Mesendoderm (in vitro differentiated cells): ENCODE measurements at regions not wholly inside any gene's neighbourhood (a gene's known extent, or its start where the extent isn't known, plus 50 kb on each side); places are given as distances from the start of the nearest gene placed in this dataset.

ENCODE experiments used
- DNase-seq: peaks from one replicate; pipeline ENCODE4 v3.0.0; 2013
- H2AK5ac ChIP-seq: 2 replicates; pipeline ENCODE4 v1.6.1; 2013; ENCODE audit warnings: low read length, inconsistent platforms
- H2BK120ac ChIP-seq: 2 replicates; pipeline ENCODE4 v1.6.1; 2013; ENCODE audit warnings: low read depth, mild to moderate bottlenecking, low read length, moderate library complexity, mixed read lengths
- H2BK15ac ChIP-seq: replicated peaks from 2 replicates; pipeline ENCODE4 v1.6.1; 2013; ENCODE audit warnings: low read depth, mild to moderate bottlenecking, moderate library complexity
- H2BK5ac ChIP-seq: 2 replicates; pipeline ENCODE4 v1.6.1; 2013; ENCODE audit warnings: low read length, inconsistent platforms
- H3K18ac ChIP-seq: 2 replicates; pipeline ENCODE4 v1.6.1; 2013; ENCODE audit warnings: mild to moderate bottlenecking, low read length, mixed read lengths
- H3K23ac ChIP-seq: one replicate; pipeline ENCODE4 v1.6.1; 2013; ENCODE audit warnings: low read length
- H3K27ac ChIP-seq: 2 replicates; pipeline ENCODE4 v1.5.1; 2013; ENCODE audit warnings: low read depth, mild to moderate bottlenecking, inconsistent platforms, low read length, moderate library complexity
- H3K27me3 ChIP-seq: 2 replicates; pipeline ENCODE4 v1.6.1; 2013; ENCODE audit warnings: low read length, control low read depth, mild to moderate bottlenecking, inconsistent platforms; ENCODE audit not compliant: insufficient read depth, poor library complexity
- H3K36me3 ChIP-seq: 2 replicates; pipeline ENCODE4 v1.6.1; 2013; ENCODE audit warnings: low read length, inconsistent platforms; ENCODE audit not compliant: control insufficient read depth, insufficient read depth
- H3K4ac ChIP-seq: one replicate; pipeline ENCODE4 v1.6.1; 2013; ENCODE audit warnings: low read depth, mild to moderate bottlenecking, low read length, moderate library complexity
- H3K4me1 ChIP-seq: 2 replicates; pipeline ENCODE4 v1.6.1; 2013; ENCODE audit warnings: low read depth, low read length, inconsistent platforms; ENCODE audit not compliant: control insufficient read depth
- H3K4me2 ChIP-seq: 2 replicates; pipeline ENCODE4 v1.6.1; 2013; ENCODE audit warnings: low read length
- H3K4me3 ChIP-seq: 2 replicates; pipeline ENCODE4 v1.5.1; 2013; ENCODE audit warnings: mild to moderate bottlenecking, low read length
- H3K56ac ChIP-seq: one replicate; pipeline ENCODE4 v1.6.1; 2013; ENCODE audit warnings: low read length
- H3K79me1 ChIP-seq: 2 replicates; pipeline ENCODE4 v1.6.1; 2013; ENCODE audit warnings: low read length, inconsistent platforms
- H3K79me2 ChIP-seq: 2 replicates; pipeline ENCODE4 v1.6.1; 2013; ENCODE audit warnings: mild to moderate bottlenecking, low read length; ENCODE audit not compliant: control insufficient read depth, insufficient read depth
- H3K9ac ChIP-seq: 2 replicates; pipeline ENCODE4 v1.6.1; 2013; ENCODE audit warnings: low read length, inconsistent platforms
- H4K5ac ChIP-seq: one replicate; pipeline ENCODE4 v1.6.1; 2013; ENCODE audit warnings: low read length
- H4K8ac ChIP-seq: one replicate; pipeline ENCODE4 v1.6.1; 2013; ENCODE audit warnings: low read depth, mild to moderate bottlenecking, control low read depth, low read length, moderate library complexity
- WGBS: extraction: QIAGEN DNeasy Blood & Tissue Kit; methylation state at CpG from one replicate; pipeline ENCODE4 v1.1.7; 2013; ENCODE audit warnings: low lambda C conversion rate, missing lambda C conversion rate; ENCODE audit not compliant: insufficient coverage; ENCODE audit errors: extremely low coverage; 5-methylcytosine and 5-hydroxymethylcytosine counted together

DNA sequence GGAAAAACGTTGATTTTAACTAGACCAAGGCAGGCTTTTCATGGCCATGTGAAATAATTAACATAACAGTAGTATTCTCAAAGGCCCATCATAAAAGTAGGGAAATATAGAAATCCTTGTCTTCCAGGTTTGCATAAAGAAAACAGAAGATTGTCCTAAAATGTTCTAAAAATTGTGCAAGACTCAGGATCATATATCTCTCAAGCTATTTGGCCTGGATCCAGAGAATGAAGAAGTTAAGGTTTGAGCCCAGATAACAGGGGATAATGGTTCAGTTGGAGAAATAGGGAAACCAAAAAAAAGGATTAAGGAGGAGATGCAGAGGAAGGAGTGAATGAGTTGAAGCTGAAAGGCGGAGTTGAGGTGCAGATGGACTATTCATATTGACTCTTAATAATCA, 555.5 kb upstream of the NR5A2 start:
- no peaks in the 10 kb centered on the region for H3K79me2 ChIP-seq
- no peak overlapping the region for H3K56ac ChIP-seq
- no peak overlapping the region for H2AK5ac ChIP-seq
- no peaks in the 10 kb centered on the region for H3K36me3 ChIP-seq
- no peak overlapping the region for H3K9ac ChIP-seq
- no peak overlapping the region for H2BK5ac ChIP-seq
- H3K4ac ChIP-seq, result no peak overlapping the region
- no CpG with 5 or more reads among the region's 2 CpGs for WGBS
- H3K18ac ChIP-seq, result no peak overlapping the region
- H3K79me1 ChIP-seq, result no peaks in the 10 kb centered on the region
- H3K4me1 ChIP-seq, result no peaks in the 10 kb centered on the region
- H3K4me2 ChIP-seq, result no peak overlapping the region
- no peak overlapping the region for H4K5ac ChIP-seq
- no peak overlapping the region for H3K4me3 ChIP-seq
- no peak overlapping the region for H2BK120ac ChIP-seq
- H3K23ac ChIP-seq, result no peak overlapping the region
- no peak overlapping the region for H4K8ac ChIP-seq
- H2BK15ac ChIP-seq, result no peak overlapping the region
- no peak for DNase-seq
- H3K27me3 ChIP-seq, result no peaks in the 10 kb centered on the region
- H3K27ac ChIP-seq, result no peak overlapping the region

DNA sequence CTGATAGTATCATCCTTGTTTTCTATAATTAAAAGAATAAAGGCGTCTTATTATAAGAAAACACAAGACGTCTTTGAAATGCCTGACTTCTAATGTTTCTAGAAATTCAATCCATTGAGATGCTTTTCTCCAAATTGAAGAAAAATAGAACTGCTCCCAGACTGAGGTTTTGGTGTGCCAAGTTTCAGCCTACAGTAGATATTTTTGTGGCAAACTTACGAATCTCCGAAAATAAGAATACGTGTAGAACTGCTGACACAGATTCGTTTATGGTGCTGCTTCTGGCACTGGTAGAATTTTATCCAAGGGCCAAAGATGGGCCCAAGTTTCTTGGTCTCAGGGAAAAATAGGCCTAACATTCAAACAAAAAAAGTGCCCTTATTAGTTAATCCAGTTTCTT, 554.5 kb upstream of the NR5A2 start:
- no peak overlapping the region for H3K27ac ChIP-seq
- no peak for DNase-seq
- H3K27me3 ChIP-seq, result no peaks in the 10 kb centered on the region
- no peak overlapping the region for H2BK5ac ChIP-seq
- no CpG with 5 or more reads among the region's 6 CpGs for WGBS
- H2BK120ac ChIP-seq, result no peak overlapping the region
- H3K9ac ChIP-seq, result no peak overlapping the region
- H3K4me3 ChIP-seq, result no peak overlapping the region
- H3K23ac ChIP-seq, result no peak overlapping the region
- no peak overlapping the region for H3K18ac ChIP-seq
- no peak overlapping the region for H4K5ac ChIP-seq
- no peak overlapping the region for H2BK15ac ChIP-seq
- H3K56ac ChIP-seq, result no peak overlapping the region
- no peak overlapping the region for H3K4ac ChIP-seq
- H3K4me2 ChIP-seq, result no peak overlapping the region
- H3K79me2 ChIP-seq, result no peaks in the 10 kb centered on the region
- H4K8ac ChIP-seq, result no peak overlapping the region
- H2AK5ac ChIP-seq, result no peak overlapping the region
- no peaks in the 10 kb centered on the region for H3K79me1 ChIP-seq
- H3K36me3 ChIP-seq, result no peaks in the 10 kb centered on the region
- H3K4me1 ChIP-seq, result no peaks in the 10 kb centered on the region

DNA sequence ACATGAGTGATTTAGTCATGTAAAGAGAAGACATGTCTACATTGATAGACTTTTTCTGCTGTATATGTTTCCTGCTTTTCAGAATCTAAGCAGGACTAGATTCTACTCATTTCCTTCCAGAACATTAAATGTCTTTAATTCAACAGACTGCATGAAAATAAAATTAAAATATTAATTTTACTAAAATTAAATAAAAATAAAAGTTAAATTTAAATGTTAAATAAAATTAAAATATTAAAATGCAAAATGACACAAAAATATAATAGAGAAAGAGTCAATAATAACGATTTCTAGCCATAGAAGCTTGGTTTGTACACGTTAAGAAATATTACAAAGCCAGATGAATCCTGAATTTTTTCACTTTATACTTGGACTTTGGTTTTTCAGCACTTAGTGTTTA, 552.8 kb upstream of the NR5A2 start:
- DNase-seq, result no peak
- no peak overlapping the region for H3K18ac ChIP-seq
- WGBS, result no CpG with 5 or more reads among the region's 2 CpGs

DNA sequence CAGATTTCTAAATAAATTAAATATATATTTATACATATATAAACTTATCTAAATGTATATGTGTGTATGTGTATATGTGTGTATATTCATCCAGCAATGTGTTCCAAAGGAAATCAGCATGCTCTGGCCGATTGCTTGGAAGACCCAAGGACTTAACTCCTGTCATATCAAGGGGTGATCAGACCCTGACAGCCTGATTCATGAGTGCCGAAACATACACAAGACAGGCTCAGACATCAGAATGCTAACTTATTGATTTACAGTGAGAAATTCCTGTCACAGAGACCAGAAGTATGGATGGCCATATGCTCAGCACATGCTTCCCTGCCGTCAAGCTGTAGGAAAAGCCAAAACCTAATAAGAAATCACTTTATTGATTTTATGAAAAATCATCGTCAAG, 545.1 kb upstream of the NR5A2 start:
- no peak overlapping the region for H2BK5ac ChIP-seq
- no peaks in the 10 kb centered on the region for H3K27me3 ChIP-seq
- H2BK15ac ChIP-seq, result no peak overlapping the region
- H3K27ac ChIP-seq, result no peak overlapping the region
- H3K4me3 ChIP-seq, result no peak overlapping the region
- no peak for DNase-seq
- H3K79me2 ChIP-seq, result no peaks in the 10 kb centered on the region
- no peak overlapping the region for H4K5ac ChIP-seq
- no peak overlapping the region for H2BK120ac ChIP-seq
- H3K36me3 ChIP-seq, result no peaks in the 10 kb centered on the region
- no peak overlapping the region for H3K4me2 ChIP-seq
- H4K8ac ChIP-seq, result no peak overlapping the region
- no peak overlapping the region for H2AK5ac ChIP-seq
- H3K23ac ChIP-seq, result no peak overlapping the region
- H3K18ac ChIP-seq, result no peak overlapping the region
- H3K56ac ChIP-seq, result no peak overlapping the region
- WGBS, result no CpG with 5 or more reads among the region's 4 CpGs
- H3K4me1 ChIP-seq, result no peaks in the 10 kb centered on the region
- no peak overlapping the region for H3K9ac ChIP-seq
- H3K4ac ChIP-seq, result no peak overlapping the region
- H3K79me1 ChIP-seq, result no peaks in the 10 kb centered on the region

More for the DNA sequence above, 552.8 kb upstream of the NR5A2 start:
- Histone ChIP-seq H3K4me1 (no peaks in the 10 kb centered on the region), H3K27ac (no peak overlapping the region), H4K8ac (no peak overlapping the region), H3K4me2 (no peak overlapping the region), H3K4ac (no peak overlapping the region), H4K5ac (no peak overlapping the region), H3K23ac (no peak overlapping the region), H2BK15ac (no peak overlapping the region), H3K27me3 (no peaks in the 10 kb centered on the region), H3K9ac (no peak overlapping the region), H3K36me3 (no peaks in the 10 kb centered on the region), H3K79me1 (no peaks in the 10 kb centered on the region), H3K79me2 (no peaks in the 10 kb centered on the region), H2BK5ac (no peak overlapping the region), H3K56ac (no peak overlapping the region), H2BK120ac (no peak overlapping the region), H2AK5ac (no peak overlapping the region), H3K4me3 (no peak overlapping the region)

DNA sequence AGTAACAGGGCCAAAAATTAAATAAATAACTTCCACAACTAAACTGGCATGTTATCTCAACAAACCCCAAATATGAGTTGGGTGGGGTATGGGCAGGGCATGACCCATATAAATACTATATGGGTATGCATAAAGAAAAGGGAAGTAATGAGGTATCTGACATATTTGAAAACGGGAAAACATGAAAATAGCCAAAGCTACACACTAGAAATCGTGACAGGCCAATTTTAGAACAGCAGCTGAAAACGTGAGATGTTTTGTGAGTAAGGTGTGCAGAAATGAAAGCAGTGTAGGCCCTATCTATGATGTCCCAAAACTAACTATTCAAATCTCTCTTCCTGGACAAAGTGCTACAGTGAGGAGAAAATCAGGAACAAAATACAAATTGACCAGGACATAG, 537.9 kb upstream of the NR5A2 start:
- H3K4me2 ChIP-seq, result no peak overlapping the region
- H3K9ac ChIP-seq, result no peak overlapping the region
- no peaks in the 10 kb centered on the region for H3K79me2 ChIP-seq
- no peaks in the 10 kb centered on the region for H3K36me3 ChIP-seq
- H3K27me3 ChIP-seq, result no peaks in the 10 kb centered on the region
- H3K27ac ChIP-seq, result no peak overlapping the region
- H2BK120ac ChIP-seq, result no peak overlapping the region
- H3K56ac ChIP-seq, result no peak overlapping the region
- no CpG with 5 or more reads among the region's 3 CpGs for WGBS
- H2AK5ac ChIP-seq, result no peak overlapping the region
- H4K5ac ChIP-seq, result no peak overlapping the region
- H3K79me1 ChIP-seq, result no peaks in the 10 kb centered on the region
- no peak overlapping the region for H3K4ac ChIP-seq
- H2BK15ac ChIP-seq, result no peak overlapping the region
- no peak overlapping the region for H3K4me3 ChIP-seq
- H2BK5ac ChIP-seq, result no peak overlapping the region
- no peak for DNase-seq
- H4K8ac ChIP-seq, result no peak overlapping the region
- no peak overlapping the region for H3K23ac ChIP-seq
- H3K18ac ChIP-seq, result no peak overlapping the region
- H3K4me1 ChIP-seq, result no peaks in the 10 kb centered on the region

DNA sequence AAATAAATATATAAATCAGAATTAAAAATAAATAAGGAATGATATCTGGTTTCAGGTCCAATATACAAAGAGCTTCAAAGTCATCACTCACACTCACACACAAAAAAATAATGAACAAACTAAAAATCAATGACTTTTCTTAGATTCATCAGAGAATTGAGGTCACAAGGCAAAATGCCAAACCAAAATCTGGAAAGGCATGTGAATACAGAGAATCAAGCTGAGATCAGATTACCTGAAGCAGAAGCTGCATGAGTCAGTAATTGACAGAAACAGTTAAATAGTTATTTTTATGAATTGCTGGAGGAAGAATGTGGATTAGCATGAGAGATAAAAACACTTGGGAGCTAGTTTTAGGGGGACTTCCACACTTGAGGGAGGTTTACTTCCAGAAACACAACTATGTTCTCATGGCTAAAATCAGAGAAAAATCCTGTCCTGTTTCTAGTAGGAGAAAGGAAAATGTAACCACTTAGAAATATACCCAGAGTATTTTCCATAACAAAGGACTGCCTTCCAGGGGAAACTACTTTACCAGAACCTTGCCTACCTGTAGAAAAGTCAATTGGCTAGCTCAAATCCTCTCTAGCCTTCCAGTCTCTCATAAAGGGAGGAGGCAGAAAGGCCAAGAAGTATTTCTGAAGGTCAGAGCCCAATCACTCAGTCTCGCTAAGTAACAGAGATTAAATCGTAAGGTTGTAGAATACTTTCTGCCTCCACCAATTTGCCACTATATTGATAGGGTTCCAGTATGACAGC, 536.6 kb upstream of the NR5A2 start:
- no peak overlapping the region for H3K4ac ChIP-seq
- H4K5ac ChIP-seq, result no peak overlapping the region
- no peak overlapping the region for H4K8ac ChIP-seq
- WGBS, result no CpG with 5 or more reads among the region's 2 CpGs
- no peak overlapping the region for H3K18ac ChIP-seq
- H3K23ac ChIP-seq, result no peak overlapping the region
- no peaks in the 10 kb centered on the region for H3K79me2 ChIP-seq
- no peak overlapping the region for H3K27ac ChIP-seq
- no peak overlapping the region for H3K56ac ChIP-seq
- H2AK5ac ChIP-seq, result no peak overlapping the region
- H3K36me3 ChIP-seq, result no peaks in the 10 kb centered on the region
- no peaks in the 10 kb centered on the region for H3K27me3 ChIP-seq
- no peak overlapping the region for H2BK5ac ChIP-seq
- no peak overlapping the region for H3K4me2 ChIP-seq
- no peaks in the 10 kb centered on the region for H3K79me1 ChIP-seq
- DNase-seq, result peak; percentile 10
- no peak overlapping the region for H3K9ac ChIP-seq
- H3K4me1 ChIP-seq, result no peaks in the 10 kb centered on the region
- no peak overlapping the region for H2BK15ac ChIP-seq
- no peak overlapping the region for H3K4me3 ChIP-seq
- H2BK120ac ChIP-seq, result no peak overlapping the region
